ENCODE measurements at regions not wholly inside any gene's neighbourhood (a gene's known extent, or its start where the extent isn't known, plus 50 kb on each side); places are given as distances from the start of the nearest gene placed in this dataset.

GRCh38 chr14:95787941-95788340, 74.0 kb upstream of the TCL1A start:
- TF ChIP-seq LEF1 (IDR thresholded peaks at IDR 0.05; ENCODE audit: borderline replicate concordance) (no peak), ELF4 (IDR thresholded peaks at IDR 0.05) (no peak), BHLHE40 (IDR thresholded peaks at IDR 0.05; ENCODE audit: borderline replicate concordance) (no peak), FOXK2 (IDR thresholded peaks at IDR 0.05) (no peak), FOXM1 (IDR thresholded peaks at IDR 0.05; ENCODE audit: borderline replicate concordance) (no peak), SP1 (IDR thresholded peaks at IDR 0.05) (no peak), ARNT (IDR thresholded peaks at IDR 0.05) (no peak)
